GM12878 (cell line): ENCODE measurements at regions not wholly inside any gene's neighbourhood (a gene's known extent, or its start where the extent isn't known, plus 50 kb on each side); places are given as distances from the start of the nearest gene placed in this dataset.

ENCODE experiments used
- ATAC-seq: fragments of 200-7000 bp; cut with Tn5 transposase; 3 replicates; pipeline ENCODE4 v1.9.1; 2020; ENCODE audit warnings: mild to moderate bottlenecking, moderate library complexity
- BruUV-seq: library from RNA; stranded (reverse); fragments of 400-500 nt; replicated peaks from 2 replicates; lab custom pipeline; 2021; lab: Mats Ljungman, UMichigan
- CTCF ChIA-PET: fragments of 300-600 bp; sonication (Branson Sonifier 250); formaldehyde crosslinking; extraction: SDS; loops from one replicate; lab custom pipeline; 2021; ENCODE audit warnings: inconsistent platforms; lab: Yijun Ruan, JAX
- POLR2A ChIA-PET: fragments of 350-600 bp; formaldehyde crosslinking; extraction: SDS; loops from one replicate; lab custom pipeline; 2021; ENCODE audit warnings: inconsistent platforms; lab: Charles Lee
- RAD21 ChIA-PET: fragments of 300-600 bp; sonication (Branson Sonifier 250); formaldehyde crosslinking; loops from one replicate; lab custom pipeline; 2023; ENCODE audit warnings: antibody characterized with exemption; ENCODE audit not compliant: unreplicated experiment; lab: Charles Lee
- SMC1A ChIA-PET: fragments of 300-600 bp; sonication (Branson Sonifier 250); formaldehyde crosslinking; loops from one replicate; lab custom pipeline; 2023; ENCODE audit not compliant: unreplicated experiment, uncharacterized antibody; lab: Charles Lee
- DNase-seq: peaks from one replicate; pipeline ENCODE4 v3.0.0-alpha.2; 2011; ENCODE audit warnings: low read depth, low spot score
- FAIRE-seq: peaks from 3 replicates; lab custom pipeline; 2011; peaks lifted over from hg19 to GRCh38; lab: Jason Lieb, UNC
- H2AFZ ChIP-seq: 2 replicates; pipeline ENCODE4 v1.6.0; 2011; ENCODE audit warnings: low read depth, low read length, control low read depth; ENCODE audit not compliant: control insufficient read depth
- H3K27ac ChIP-seq: 2 replicates; pipeline ENCODE4 v1.5.1; 2011; ENCODE audit warnings: control low read depth; ENCODE audit not compliant: control insufficient read depth, insufficient read depth
- H3K27me3 ChIP-seq, 2 experiments: replicated peaks in 1 of 2; 2 replicates each; pipeline versions ENCODE4 v1.6.0 to v1.6.1; 2011; ENCODE audit warnings: low read length in 1 of 2; ENCODE audit not compliant: control insufficient read depth in 2 of 2, insufficient read depth in 2 of 2
- H3K36me3 ChIP-seq, 2 experiments: 2 replicates each; pipeline ENCODE4 v1.5.1; 2011; ENCODE audit warnings: low read length in 1 of 2; ENCODE audit not compliant: control insufficient read depth in 2 of 2, insufficient read depth in 2 of 2
- H3K4me1 ChIP-seq: 2 replicates; pipeline ENCODE4 v1.6.1; 2011; ENCODE audit warnings: mild to moderate bottlenecking, low read length, moderate library complexity, mixed read lengths; ENCODE audit not compliant: control insufficient read depth, insufficient read depth
- H3K4me2 ChIP-seq: 2 replicates; pipeline ENCODE4 v1.6.0; 2011; ENCODE audit warnings: control low read depth; ENCODE audit not compliant: control insufficient read depth, insufficient read depth
- H3K4me3 ChIP-seq: fragments of 200-600 bp; sonication (generic); 2 replicates; pipeline ENCODE4 v1.5.1; 2016
- H3K79me2 ChIP-seq: 2 replicates; pipeline ENCODE4 v1.6.0; 2011; ENCODE audit warnings: low read length; ENCODE audit not compliant: control insufficient read depth, insufficient read depth
- H3K9ac ChIP-seq: 2 replicates; pipeline ENCODE4 v1.8.0; 2011; ENCODE audit warnings: low read length, control low read depth, mixed read lengths; ENCODE audit not compliant: control insufficient read depth, insufficient read depth
- H3K9me3 ChIP-seq: replicated peaks from 3 replicates; pipeline ENCODE4 v1.5.1; 2011; ENCODE audit warnings: mild to moderate bottlenecking, low read length; ENCODE audit not compliant: control insufficient read depth, insufficient read depth
- H4K20me1 ChIP-seq: 2 replicates; pipeline ENCODE4 v1.6.0; 2011; ENCODE audit not compliant: control insufficient read depth, insufficient read depth
- BCL11A ChIP-seq: IDR thresholded peaks from 2 replicates; pipeline ENCODE4 v1.6.1; 2011; ENCODE audit warnings: low read depth, low read length
- CHD2 ChIP-seq: IDR thresholded peaks from 2 replicates; pipeline ENCODE4 v1.6.1; 2011; ENCODE audit warnings: low read depth, low read length, improper control_type of control experiment, borderline replicate concordance
- ESRRA ChIP-seq: IDR thresholded peaks from 2 replicates; pipeline ENCODE4 v1.6.1; 2012; ENCODE audit warnings: mild to moderate bottlenecking, low read length, improper control_type of control experiment
- JUNB ChIP-seq: IDR thresholded peaks from 2 replicates; pipeline ENCODE4 v1.6.1; 2016; ENCODE audit warnings: antibody characterized with exemption, mild to moderate bottlenecking
- KDM1A ChIP-seq: fragments of 200-600 bp; sonication (generic); IDR thresholded peaks from 2 replicates; pipeline ENCODE4 v1.6.1; 2016; ENCODE audit warnings: borderline replicate concordance
- PAX8 ChIP-seq: fragments of 450-650 bp; IDR thresholded peaks from 2 replicates; pipeline ENCODE4 v1.6.1; 2017; ENCODE audit warnings: mild to moderate bottlenecking, moderate library complexity
- POLR2AphosphoS5 ChIP-seq: IDR thresholded peaks from 2 replicates; pipeline ENCODE4 v1.6.1; 2011; ENCODE audit warnings: mild to moderate bottlenecking, low read length, inconsistent platforms
- SIN3A ChIP-seq: IDR thresholded peaks from 2 replicates; pipeline ENCODE4 v1.6.1; 2012; ENCODE audit warnings: low read depth, low read length, improper control_type of control experiment
- SP1 ChIP-seq: IDR thresholded peaks from one replicate; pipeline ENCODE4 v1.6.1; 2011; ENCODE audit warnings: low read depth, low read length
- SREBF2 ChIP-seq: IDR thresholded peaks from 2 replicates; pipeline ENCODE4 v1.6.1; 2012; ENCODE audit warnings: mild to moderate bottlenecking, low read length
- WGBS: methylation state at CpG from one replicate; pipeline ENCODE4 v1.1.6; 2016; ENCODE audit warnings: low lambda C conversion rate; ENCODE audit not compliant: insufficient replicate concordance, insufficient coverage; ENCODE audit errors: missing lambda C conversion rate; 5-methylcytosine and 5-hydroxymethylcytosine counted together
- in situ Hi-C: fragments of 300-500 bp; cut with MboI; formaldehyde crosslinking; loops from 9 replicates; pipeline ENCODE4 v1.14.3; 2018; ENCODE audit warnings: mixed read lengths
- intact Hi-C: fragments of 100-400 bp; cut with micrococcal nuclease; formaldehyde crosslinking; loops from one replicate; pipeline ENCODE4 v1.14.2; 2022; ENCODE audit not compliant: unreplicated experiment
- TF ChIP-seq, protein P1 (sequence below): IDR thresholded peaks from 2 replicates; pipeline ENCODE4 v1.6.1; 2012; ENCODE audit warnings: low read length, inconsistent platforms
- TF ChIP-seq, protein P2 (sequence below): fragments of 450-650 bp; IDR thresholded peaks from 2 replicates; pipeline ENCODE4 v1.6.1; 2016; ENCODE audit warnings: mild to moderate bottlenecking, moderate library complexity, borderline replicate concordance
- TF ChIP-seq, protein P3 (sequence below): fragments of 450-650 bp; formaldehyde crosslinking; IDR thresholded peaks from 2 replicates; pipeline ENCODE4 v1.4.0; 2022; ENCODE audit warnings: mild to moderate bottlenecking, moderate library complexity
- TF ChIP-seq, protein P4 (sequence below): fragments of 450-650 bp; IDR thresholded peaks from 2 replicates; pipeline ENCODE4 v1.6.1; 2017; ENCODE audit warnings: mild to moderate bottlenecking, moderate library complexity

DNA sequence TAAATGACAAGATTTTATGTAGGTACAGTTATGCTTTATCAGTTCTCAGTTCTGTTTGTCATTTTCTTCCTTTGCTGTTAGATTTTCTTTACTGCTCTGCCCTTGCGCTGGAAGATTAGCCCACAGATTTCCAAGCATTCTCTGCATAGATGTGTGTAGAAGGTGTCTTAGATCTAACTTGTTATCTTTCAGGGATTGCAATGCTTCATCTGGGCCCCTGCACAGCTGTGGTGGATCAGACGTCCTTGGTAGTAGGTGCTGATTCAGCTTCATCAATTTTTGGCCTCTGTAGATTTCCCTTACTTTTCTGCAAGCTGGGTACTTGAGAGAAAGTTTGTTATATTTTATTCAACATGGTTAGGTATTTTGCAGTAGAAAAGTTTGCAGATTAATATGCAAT, 115.3 kb upstream of the LINC00305 start:
- no peak overlapping the region for H3K9ac ChIP-seq
- H3K79me2 ChIP-seq = no peaks in the 10 kb centered on the region
- H3K27ac ChIP-seq = no peak overlapping the region
- H3K36me3 ChIP-seq = no peaks in the 10 kb centered on the region
- 50% methylated on average over 2 of the region's 2 CpGs for WGBS
- FAIRE-seq (no peak), DNase-seq (no peak), ATAC-seq (no peak)
- RAD21 ChIA-PET = no interaction called here
- H3K27me3 ChIP-seq = no peaks in the 10 kb centered on the region
- no peaks in the 10 kb centered on the region for H3K4me1 ChIP-seq
- POLR2A ChIA-PET = no interaction called here
- SMC1A ChIA-PET = no interaction called here
- H3K4me3 ChIP-seq = no peak overlapping the region
- no peak overlapping the region for H2AFZ ChIP-seq
- no TSS peak for BruUV-seq
- intact Hi-C loops = no loop called here
- in situ Hi-C loops = no loop called here
- no peaks in the 10 kb centered on the region for H4K20me1 ChIP-seq
- no peaks in the 10 kb centered on the region for H3K9me3 ChIP-seq
- no peak overlapping the region for H3K4me2 ChIP-seq
- CTCF ChIA-PET = interaction anchor here (1.1 kb wide), 1 partner anchor 10 kb away, joined by 4 read pairs; no protein-coding TSS in a partner anchor
- no peak for TF ChIP-seq POLR2AphosphoS5
- TF ChIP-seq PAX8 = no peak
- TF ChIP-seq, protein P1, sequence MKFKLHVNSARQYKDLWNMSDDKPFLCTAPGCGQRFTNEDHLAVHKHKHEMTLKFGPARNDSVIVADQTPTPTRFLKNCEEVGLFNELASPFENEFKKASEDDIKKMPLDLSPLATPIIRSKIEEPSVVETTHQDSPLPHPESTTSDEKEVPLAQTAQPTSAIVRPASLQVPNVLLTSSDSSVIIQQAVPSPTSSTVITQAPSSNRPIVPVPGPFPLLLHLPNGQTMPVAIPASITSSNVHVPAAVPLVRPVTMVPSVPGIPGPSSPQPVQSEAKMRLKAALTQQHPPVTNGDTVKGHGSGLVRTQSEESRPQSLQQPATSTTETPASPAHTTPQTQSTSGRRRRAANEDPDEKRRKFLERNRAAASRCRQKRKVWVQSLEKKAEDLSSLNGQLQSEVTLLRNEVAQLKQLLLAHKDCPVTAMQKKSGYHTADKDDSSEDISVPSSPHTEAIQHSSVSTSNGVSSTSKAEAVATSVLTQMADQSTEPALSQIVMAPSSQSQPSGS = no peak
- TF ChIP-seq ESRRA = no peak
- no peak for TF ChIP-seq CHD2
- TF ChIP-seq SP1 = no peak
- TF ChIP-seq SREBF2 = no peak
- TF ChIP-seq, protein P2, sequence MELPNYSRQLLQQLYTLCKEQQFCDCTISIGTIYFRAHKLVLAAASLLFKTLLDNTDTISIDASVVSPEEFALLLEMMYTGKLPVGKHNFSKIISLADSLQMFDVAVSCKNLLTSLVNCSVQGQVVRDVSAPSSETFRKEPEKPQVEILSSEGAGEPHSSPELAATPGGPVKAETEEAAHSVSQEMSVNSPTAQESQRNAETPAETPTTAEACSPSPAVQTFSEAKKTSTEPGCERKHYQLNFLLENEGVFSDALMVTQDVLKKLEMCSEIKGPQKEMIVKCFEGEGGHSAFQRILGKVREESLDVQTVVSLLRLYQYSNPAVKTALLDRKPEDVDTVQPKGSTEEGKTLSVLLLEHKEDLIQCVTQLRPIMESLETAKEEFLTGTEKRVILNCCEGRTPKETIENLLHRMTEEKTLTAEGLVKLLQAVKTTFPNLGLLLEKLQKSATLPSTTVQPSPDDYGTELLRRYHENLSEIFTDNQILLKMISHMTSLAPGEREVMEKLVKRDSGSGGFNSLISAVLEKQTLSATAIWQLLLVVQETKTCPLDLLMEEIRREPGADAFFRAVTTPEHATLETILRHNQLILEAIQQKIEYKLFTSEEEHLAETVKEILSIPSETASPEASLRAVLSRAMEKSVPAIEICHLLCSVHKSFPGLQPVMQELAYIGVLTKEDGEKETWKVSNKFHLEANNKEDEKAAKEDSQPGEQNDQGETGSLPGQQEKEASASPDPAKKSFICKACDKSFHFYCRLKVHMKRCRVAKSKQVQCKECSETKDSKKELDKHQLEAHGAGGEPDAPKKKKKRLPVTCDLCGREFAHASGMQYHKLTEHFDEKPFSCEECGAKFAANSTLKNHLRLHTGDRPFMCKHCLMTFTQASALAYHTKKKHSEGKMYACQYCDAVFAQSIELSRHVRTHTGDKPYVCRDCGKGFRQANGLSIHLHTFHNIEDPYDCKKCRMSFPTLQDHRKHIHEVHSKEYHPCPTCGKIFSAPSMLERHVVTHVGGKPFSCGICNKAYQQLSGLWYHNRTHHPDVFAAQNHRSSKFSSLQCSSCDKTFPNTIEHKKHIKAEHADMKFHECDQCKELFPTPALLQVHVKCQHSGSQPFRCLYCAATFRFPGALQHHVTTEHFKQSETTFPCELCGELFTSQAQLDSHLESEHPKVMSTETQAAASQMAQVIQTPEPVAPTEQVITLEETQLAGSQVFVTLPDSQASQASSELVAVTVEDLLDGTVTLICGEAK = no peak
- TF ChIP-seq, protein P3, sequence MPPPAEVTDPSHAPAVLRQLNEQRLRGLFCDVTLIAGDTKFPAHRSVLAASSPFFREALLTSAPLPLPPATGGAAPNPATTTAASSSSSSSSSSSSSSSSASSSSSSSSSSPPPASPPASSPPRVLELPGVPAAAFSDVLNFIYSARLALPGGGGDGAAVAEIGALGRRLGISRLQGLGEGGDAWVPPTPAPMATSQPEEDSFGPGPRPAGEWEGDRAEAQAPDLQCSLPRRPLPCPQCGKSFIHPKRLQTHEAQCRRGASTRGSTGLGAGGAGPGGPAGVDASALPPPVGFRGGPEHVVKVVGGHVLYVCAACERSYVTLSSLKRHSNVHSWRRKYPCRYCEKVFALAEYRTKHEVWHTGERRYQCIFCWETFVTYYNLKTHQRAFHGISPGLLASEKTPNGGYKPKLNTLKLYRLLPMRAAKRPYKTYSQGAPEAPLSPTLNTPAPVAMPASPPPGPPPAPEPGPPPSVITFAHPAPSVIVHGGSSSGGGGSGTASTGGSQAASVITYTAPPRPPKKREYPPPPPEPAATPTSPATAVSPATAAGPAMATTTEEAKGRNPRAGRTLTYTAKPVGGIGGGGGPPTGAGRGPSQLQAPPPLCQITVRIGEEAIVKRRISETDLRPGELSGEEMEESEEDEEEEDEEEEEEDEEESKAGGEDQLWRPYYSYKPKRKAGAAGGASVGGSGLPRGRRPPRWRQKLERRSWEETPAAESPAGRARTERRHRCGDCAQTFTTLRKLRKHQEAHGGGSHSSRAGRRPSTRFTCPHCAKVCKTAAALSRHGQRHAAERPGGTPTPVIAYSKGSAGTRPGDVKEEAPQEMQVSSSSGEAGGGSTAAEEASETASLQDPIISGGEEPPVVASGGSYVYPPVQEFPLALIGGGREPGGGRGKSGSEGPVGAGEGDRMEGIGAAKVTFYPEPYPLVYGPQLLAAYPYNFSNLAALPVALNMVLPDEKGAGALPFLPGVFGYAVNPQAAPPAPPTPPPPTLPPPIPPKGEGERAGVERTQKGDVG = no peak
- no peak for TF ChIP-seq SIN3A
- TF ChIP-seq JUNB = no peak
- TF ChIP-seq, protein P4, sequence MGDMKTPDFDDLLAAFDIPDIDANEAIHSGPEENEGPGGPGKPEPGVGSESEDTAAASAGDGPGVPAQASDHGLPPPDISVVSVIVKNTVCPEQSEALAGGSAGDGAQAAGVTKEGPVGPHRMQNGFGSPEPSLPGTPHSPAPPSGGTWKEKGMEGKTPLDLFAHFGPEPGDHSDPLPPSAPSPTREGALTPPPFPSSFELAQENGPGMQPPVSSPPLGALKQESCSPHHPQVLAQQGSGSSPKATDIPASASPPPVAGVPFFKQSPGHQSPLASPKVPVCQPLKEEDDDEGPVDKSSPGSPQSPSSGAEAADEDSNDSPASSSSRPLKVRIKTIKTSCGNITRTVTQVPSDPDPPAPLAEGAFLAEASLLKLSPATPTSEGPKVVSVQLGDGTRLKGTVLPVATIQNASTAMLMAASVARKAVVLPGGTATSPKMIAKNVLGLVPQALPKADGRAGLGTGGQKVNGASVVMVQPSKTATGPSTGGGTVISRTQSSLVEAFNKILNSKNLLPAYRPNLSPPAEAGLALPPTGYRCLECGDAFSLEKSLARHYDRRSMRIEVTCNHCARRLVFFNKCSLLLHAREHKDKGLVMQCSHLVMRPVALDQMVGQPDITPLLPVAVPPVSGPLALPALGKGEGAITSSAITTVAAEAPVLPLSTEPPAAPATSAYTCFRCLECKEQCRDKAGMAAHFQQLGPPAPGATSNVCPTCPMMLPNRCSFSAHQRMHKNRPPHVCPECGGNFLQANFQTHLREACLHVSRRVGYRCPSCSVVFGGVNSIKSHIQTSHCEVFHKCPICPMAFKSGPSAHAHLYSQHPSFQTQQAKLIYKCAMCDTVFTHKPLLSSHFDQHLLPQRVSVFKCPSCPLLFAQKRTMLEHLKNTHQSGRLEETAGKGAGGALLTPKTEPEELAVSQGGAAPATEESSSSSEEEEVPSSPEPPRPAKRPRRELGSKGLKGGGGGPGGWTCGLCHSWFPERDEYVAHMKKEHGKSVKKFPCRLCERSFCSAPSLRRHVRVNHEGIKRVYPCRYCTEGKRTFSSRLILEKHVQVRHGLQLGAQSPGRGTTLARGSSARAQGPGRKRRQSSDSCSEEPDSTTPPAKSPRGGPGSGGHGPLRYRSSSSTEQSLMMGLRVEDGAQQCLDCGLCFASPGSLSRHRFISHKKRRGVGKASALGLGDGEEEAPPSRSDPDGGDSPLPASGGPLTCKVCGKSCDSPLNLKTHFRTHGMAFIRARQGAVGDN = no peak
- TF ChIP-seq KDM1A = no peak
- TF ChIP-seq BCL11A = no peak
